Esophagus muscularis mucosa (tissue), 3 donors: ENCODE measurements at regions not wholly inside any gene's neighbourhood (a gene's known extent, or its start where the extent isn't known, plus 50 kb on each side); places are given as distances from the start of the nearest gene placed in this dataset.

ENCODE experiments used
- CTCF ChIP-seq, 3 experiments: fragments of 200-600 bp in 2 of 3; fragments of 450-650 bp in 1 of 3; sonication (generic) in 2 of 3; IDR thresholded peaks; one replicate each; pipeline ENCODE4 v1.5.1; 2017 to 2019; ENCODE audit warnings: antibody characterized with exemption in 3 of 3, mild to moderate bottlenecking in 2 of 3, moderate library complexity in 1 of 3
- POLR2A ChIP-seq: fragments of 450-650 bp; IDR thresholded peaks from one replicate; pipeline ENCODE4 v1.6.1; 2017; ENCODE audit warnings: antibody characterized with exemption, moderate library complexity, mild to moderate bottlenecking, low read depth
- POLR2AphosphoS5 ChIP-seq, 2 donors: sonication (generic); formaldehyde crosslinking; IDR thresholded peaks; one replicate each; pipeline ENCODE4 v1.6.1; 2017; ENCODE audit warnings: antibody characterized with exemption in 2 of 2

- TF ChIP-seq POLR2AphosphoS5 (IDR thresholded peaks at IDR 0.05) (no peak), CTCF (IDR thresholded peaks at IDR 0.05) (no peak), POLR2A (no peak)
These were observed 219.5 kb downstream of the CDC5L start for GRCh38 chr6:44606976-44607375.
